ENCODE measurements at regions not wholly inside any gene's neighbourhood (a gene's known extent, or its start where the extent isn't known, plus 50 kb on each side); places are given as distances from the start of the nearest gene placed in this dataset.

- 83% methylated on average over 1 of the region's 3 CpGs for WGBS (ENCODE audit: insufficient coverage)
- Histone ChIP-seq H3K27ac (ENCODE audit: low read length in 2 of 2) (no peak overlapping the region), H3K4me1 (ENCODE audit: control insufficient read depth in 2 of 2, insufficient read depth in 2 of 2, low read length in 2 of 2) (no peaks in the 10 kb centered on the region), H3K4me3 (ENCODE audit: control extremely low read depth in 1 of 5, extremely low read depth in 1 of 5, insufficient read depth in 1 of 5, low read depth in 2 of 5, low read length in 4 of 5) (no peak overlapping the region), H2AFZ (ENCODE audit: insufficient read depth, low read depth, low read length, poor library complexity, severe bottlenecking) (no peak overlapping the region), H3K36me3 (replicated peaks in 1 of 2; ENCODE audit: control extremely low read depth in 1 of 2, control insufficient read depth in 1 of 2, extremely low read depth in 1 of 2, insufficient read depth in 2 of 2, low read length in 1 of 2) (no peaks in the 10 kb centered on the region), H4K20me1 (ENCODE audit: control insufficient read depth, insufficient read depth, low read length, poor library complexity, severe bottlenecking) (no peaks in the 10 kb centered on the region), H3K9me3 (ENCODE audit: control extremely low read depth in 1 of 3, control insufficient read depth in 2 of 3, insufficient read depth in 1 of 3, low read length in 2 of 3) (peaks cover 0 to 5% (median 0%) of the 10 kb centered on the region in 3 donors), H3K79me2 (ENCODE audit: control insufficient read depth, insufficient read depth, low read length) (no peaks in the 10 kb centered on the region), H3K4me2 (replicated peaks; ENCODE audit: low read depth, low read length, poor library complexity, severe bottlenecking) (no peak overlapping the region), H3K27me3 (replicated peaks in 1 of 4; ENCODE audit: control extremely low read depth in 1 of 4, control insufficient read depth in 3 of 4, insufficient read depth in 4 of 4, low read length in 3 of 4) (no peaks in the 10 kb centered on the region), H3K9ac (ENCODE audit: low read length) (no peak overlapping the region)
- Mint-ChIP-seq H3K4me1 (no peaks in the 10 kb centered on the region), H3K9me3 (ENCODE audit: insufficient read depth) (no peaks in the 10 kb centered on the region), H3K27me3 (no peaks in the 10 kb centered on the region), H3K4me3 (no peak overlapping the region), H3K27ac (no peak overlapping the region)
- ChIA-PET POLR2A (no interaction called here), CTCF (no interaction called here)
- TF ChIP-seq EZH2 (IDR thresholded peaks at IDR 0.05; ENCODE audit: borderline replicate concordance, insufficient read depth, low read depth, low read length, poor library complexity, severe bottlenecking) (no peak), CTCF (IDR thresholded peaks at IDR 0.05) (no peak)
- intact Hi-C loops (cut with micrococcal nuclease) = no loop called here
- ATAC-seq (ENCODE audit: low read depth) (no peak), DNase-seq (no peak)
Measured at GRCh38 chr2:122506620-122507019, 751.2 kb downstream of the TSN start.

- POLR2A ChIA-PET = no interaction called here
- no peaks in the 10 kb centered on the region for H3K27me3 ChIP-seq (replicated peaks in 1 of 4; ENCODE audit: control extremely low read depth in 1 of 4, control insufficient read depth in 3 of 4, insufficient read depth in 4 of 4, low read length in 3 of 4)
- no peaks in the 10 kb centered on the region for H4K20me1 ChIP-seq (ENCODE audit: control insufficient read depth, insufficient read depth, low read length, poor library complexity, severe bottlenecking)
- H3K4me1 ChIP-seq (ENCODE audit: control insufficient read depth in 2 of 2, insufficient read depth in 2 of 2, low read length in 2 of 2) = no peaks in the 10 kb centered on the region
- no peak overlapping the region for H3K27ac ChIP-seq (ENCODE audit: low read length in 2 of 2)
- H3K4me2 ChIP-seq (replicated peaks; ENCODE audit: low read depth, low read length, poor library complexity, severe bottlenecking) = no peak overlapping the region
- H3K27me3 Mint-ChIP-seq = no peaks in the 10 kb centered on the region
- H3K9me3 Mint-ChIP-seq (ENCODE audit: insufficient read depth) = no peaks in the 10 kb centered on the region
- no peaks in the 10 kb centered on the region for H3K79me2 ChIP-seq (ENCODE audit: control insufficient read depth, insufficient read depth, low read length)
- H3K4me3 Mint-ChIP-seq = no peak overlapping the region
- H3K4me1 Mint-ChIP-seq = no peaks in the 10 kb centered on the region
- intact Hi-C loops (cut with micrococcal nuclease) = no loop called here
- no peak overlapping the region for H3K27ac Mint-ChIP-seq
- no peak for TF ChIP-seq EZH2 (IDR thresholded peaks at IDR 0.05; ENCODE audit: borderline replicate concordance, insufficient read depth, low read depth, low read length, poor library complexity, severe bottlenecking)
- no peak for TF ChIP-seq CTCF (IDR thresholded peaks at IDR 0.05)
- peaks cover 0 to 5% (median 0%) of the 10 kb centered on the region in 3 donors for H3K9me3 ChIP-seq (ENCODE audit: control extremely low read depth in 1 of 3, control insufficient read depth in 2 of 3, insufficient read depth in 1 of 3, low read length in 2 of 3)
- whole genome bisulfite sequencing (ENCODE audit: insufficient coverage) = no CpG with 5 or more reads among the region's 1 CpG
- no peak overlapping the region for H3K4me3 ChIP-seq (ENCODE audit: control extremely low read depth in 1 of 5, extremely low read depth in 1 of 5, insufficient read depth in 1 of 5, low read depth in 2 of 5, low read length in 4 of 5)
- H3K9ac ChIP-seq (ENCODE audit: low read length) = no peak overlapping the region
- H2AFZ ChIP-seq (ENCODE audit: insufficient read depth, low read depth, low read length, poor library complexity, severe bottlenecking) = no peak overlapping the region
- DNase-seq = no peak
- ATAC-seq (ENCODE audit: low read depth) = no peak
- H3K36me3 ChIP-seq (replicated peaks in 1 of 2; ENCODE audit: control extremely low read depth in 1 of 2, control insufficient read depth in 1 of 2, extremely low read depth in 1 of 2, insufficient read depth in 2 of 2, low read length in 1 of 2) = no peaks in the 10 kb centered on the region
- CTCF ChIA-PET = no interaction called here
Measured at GRCh38 chr2:122507261-122507660, 751.8 kb downstream of the TSN start.
